DOHH2 (cell line): ENCODE measurements at regions not wholly inside any gene's neighbourhood (a gene's known extent, or its start where the extent isn't known, plus 50 kb on each side); places are given as distances from the start of the nearest gene placed in this dataset.

Experiments used
- H3F3A ChIP-seq: fragments of 200-600 bp; sonication (generic), shearing (Covaris generic); 2 replicates; pipeline ENCODE4 v1.6.0; 2016; ENCODE audit warnings: antibody characterized with exemption, mild to moderate bottlenecking; ENCODE audit not compliant: control insufficient read depth, insufficient read depth
- H3K27ac ChIP-seq: fragments of 200-600 bp; sonication (generic); 2 replicates; pipeline ENCODE4 v1.5.1; 2014; ENCODE audit warnings: low read depth, mild to moderate bottlenecking, low read length, moderate library complexity
- H3K27me3 ChIP-seq: fragments of 200-600 bp; sonication (generic); 2 replicates; pipeline ENCODE4 v1.6.1; 2014; ENCODE audit warnings: mild to moderate bottlenecking, low read length, mixed read lengths; ENCODE audit not compliant: control insufficient read depth
- H3K36me3 ChIP-seq: fragments of 200-600 bp; sonication (generic); 2 replicates; pipeline ENCODE4 v1.6.1; 2014; ENCODE audit warnings: mild to moderate bottlenecking, low read length, moderate library complexity, mixed read lengths; ENCODE audit not compliant: control insufficient read depth
- H3K4me1 ChIP-seq: fragments of 200-600 bp; sonication (generic); 2 replicates; pipeline ENCODE4 v1.6.1; 2014; ENCODE audit warnings: mild to moderate bottlenecking, low read length, mixed read lengths; ENCODE audit not compliant: control insufficient read depth
- H3K4me2 ChIP-seq: fragments of 200-600 bp; sonication (generic); 2 replicates; pipeline ENCODE4 v1.6.0; 2014; ENCODE audit warnings: mild to moderate bottlenecking, low read length, moderate library complexity
- H3K4me3 ChIP-seq: fragments of 200-600 bp; sonication (generic); 2 replicates; pipeline ENCODE4 v1.5.1; 2014; ENCODE audit warnings: mild to moderate bottlenecking, low read length, mixed read lengths
- H3K79me2 ChIP-seq: fragments of 200-600 bp; sonication (generic); 2 replicates; pipeline ENCODE4 v1.6.1; 2014; ENCODE audit warnings: mild to moderate bottlenecking, low read length, mixed read lengths; ENCODE audit not compliant: control insufficient read depth
- H3K9me2 ChIP-seq: fragments of 200-600 bp; sonication (generic); replicated peaks from 2 replicates; pipeline ENCODE4 v1.6.1; 2014; ENCODE audit warnings: mild to moderate bottlenecking, low read length, mixed read lengths; ENCODE audit not compliant: control insufficient read depth
- H3K9me3 ChIP-seq: fragments of 200-600 bp; sonication (generic); 2 replicates; pipeline ENCODE4 v1.6.1; 2014; ENCODE audit warnings: antibody characterized with exemption, low read length, mixed read lengths; ENCODE audit not compliant: control insufficient read depth, insufficient read depth
- H4K20me1 ChIP-seq: fragments of 200-600 bp; sonication (generic); 2 replicates; pipeline ENCODE4 v1.6.0; 2014; ENCODE audit warnings: low read depth, mild to moderate bottlenecking, antibody characterized with exemption, low read length, moderate library complexity; ENCODE audit not compliant: control insufficient read depth, insufficient read depth
- CTCF ChIP-seq: fragments of 200-600 bp; sonication (generic); IDR thresholded peaks from one replicate; pipeline ENCODE4 v1.5.1; 2014; ENCODE audit warnings: antibody characterized with exemption, mild to moderate bottlenecking, low read depth, low read length; ENCODE audit not compliant: poor library complexity, severe bottlenecking
- EZH2phosphoT487 ChIP-seq: fragments of 200-600 bp; sonication (generic); IDR thresholded peaks from 2 replicates; pipeline ENCODE4 v1.6.1; 2017; ENCODE audit warnings: borderline replicate concordance, mild to moderate bottlenecking, antibody characterized with exemption, low read length, moderate library complexity, mixed read lengths

DNA sequence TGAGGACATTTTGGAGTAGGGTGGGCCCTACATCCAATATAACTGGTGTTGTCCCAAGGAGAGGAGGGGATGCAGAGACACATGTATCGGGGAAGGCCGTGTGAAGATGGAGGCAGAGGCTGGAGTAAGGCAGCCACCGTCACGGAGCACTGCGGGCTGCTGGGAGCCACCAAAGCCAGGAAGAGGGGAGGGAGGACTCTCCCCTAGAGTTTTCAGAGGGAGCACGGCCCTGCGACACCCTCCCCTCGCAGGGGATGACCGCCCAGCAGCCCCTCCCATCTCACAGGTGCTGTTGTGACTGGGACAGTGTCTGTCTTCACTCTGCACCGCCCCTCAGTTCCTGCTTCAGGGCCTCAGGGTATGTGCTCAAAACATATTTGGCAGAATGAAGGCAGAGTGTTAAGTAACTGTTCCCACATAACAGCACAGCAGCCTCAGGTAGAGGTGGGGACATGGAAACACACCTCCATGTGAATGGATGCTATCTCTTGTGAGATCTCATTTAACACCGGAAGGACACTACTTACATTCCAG lies 82.2 kb downstream of the RBFOX3 start:
- no peak overlapping the region for H3K4me2 ChIP-seq
- H3K27me3 ChIP-seq = no peaks in the 10 kb centered on the region; the same call in 1 of the 2 replicates
- H3K79me2 ChIP-seq = no peaks in the 10 kb centered on the region

DNA sequence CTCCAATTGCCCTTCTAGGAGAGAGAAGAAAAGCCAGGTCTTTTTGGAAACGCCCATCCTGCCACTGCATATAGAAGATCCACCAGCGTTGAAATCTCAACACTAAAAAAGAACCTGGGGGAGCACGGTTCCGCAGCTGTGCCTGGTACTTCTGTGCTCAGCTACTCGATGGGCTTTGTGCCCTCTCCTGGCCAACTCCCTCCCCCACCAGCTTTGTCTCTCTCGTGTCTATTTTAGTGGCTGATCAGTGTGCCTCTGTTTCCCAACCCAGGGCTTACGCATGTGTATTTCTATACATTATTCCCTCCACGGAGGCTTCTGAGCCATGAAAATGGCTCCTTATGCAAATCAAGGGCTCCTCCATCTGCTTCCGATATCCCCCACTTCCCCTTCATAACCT lies 83.5 kb downstream of the RBFOX3 start:
- Histone ChIP-seq H3K9me2 (no peaks in the 10 kb centered on the region), H3K4me3 (no peak overlapping the region), H3F3A (no peaks in the 10 kb centered on the region), H3K27ac (no peak overlapping the region), H3K79me2 (no peaks in the 10 kb centered on the region), H3K27me3 (no peaks in the 10 kb centered on the region; the same call in 1 of the 2 replicates), H3K4me1 (no peaks in the 10 kb centered on the region; the same call in 1 of the 2 replicates), H3K9me3 (no peaks in the 10 kb centered on the region), H3K4me2 (no peak overlapping the region), H3K36me3 (no peaks in the 10 kb centered on the region), H4K20me1 (no peaks in the 10 kb centered on the region)
- no peak for TF ChIP-seq EZH2phosphoT487
- TF ChIP-seq CTCF = no peak

More for the DNA sequence above, 82.2 kb downstream of the RBFOX3 start:
- Histone ChIP-seq H3K36me3 (no peaks in the 10 kb centered on the region), H3K4me3 (no peak overlapping the region), H3K4me1 (no peaks in the 10 kb centered on the region; the same call in 1 of the 2 replicates), H3K27ac (no peak overlapping the region), H4K20me1 (no peaks in the 10 kb centered on the region), H3K9me3 (no peaks in the 10 kb centered on the region), H3K9me2 (no peaks in the 10 kb centered on the region), H3F3A (no peaks in the 10 kb centered on the region)
- no peak for TF ChIP-seq CTCF
- no peak for TF ChIP-seq EZH2phosphoT487

DNA sequence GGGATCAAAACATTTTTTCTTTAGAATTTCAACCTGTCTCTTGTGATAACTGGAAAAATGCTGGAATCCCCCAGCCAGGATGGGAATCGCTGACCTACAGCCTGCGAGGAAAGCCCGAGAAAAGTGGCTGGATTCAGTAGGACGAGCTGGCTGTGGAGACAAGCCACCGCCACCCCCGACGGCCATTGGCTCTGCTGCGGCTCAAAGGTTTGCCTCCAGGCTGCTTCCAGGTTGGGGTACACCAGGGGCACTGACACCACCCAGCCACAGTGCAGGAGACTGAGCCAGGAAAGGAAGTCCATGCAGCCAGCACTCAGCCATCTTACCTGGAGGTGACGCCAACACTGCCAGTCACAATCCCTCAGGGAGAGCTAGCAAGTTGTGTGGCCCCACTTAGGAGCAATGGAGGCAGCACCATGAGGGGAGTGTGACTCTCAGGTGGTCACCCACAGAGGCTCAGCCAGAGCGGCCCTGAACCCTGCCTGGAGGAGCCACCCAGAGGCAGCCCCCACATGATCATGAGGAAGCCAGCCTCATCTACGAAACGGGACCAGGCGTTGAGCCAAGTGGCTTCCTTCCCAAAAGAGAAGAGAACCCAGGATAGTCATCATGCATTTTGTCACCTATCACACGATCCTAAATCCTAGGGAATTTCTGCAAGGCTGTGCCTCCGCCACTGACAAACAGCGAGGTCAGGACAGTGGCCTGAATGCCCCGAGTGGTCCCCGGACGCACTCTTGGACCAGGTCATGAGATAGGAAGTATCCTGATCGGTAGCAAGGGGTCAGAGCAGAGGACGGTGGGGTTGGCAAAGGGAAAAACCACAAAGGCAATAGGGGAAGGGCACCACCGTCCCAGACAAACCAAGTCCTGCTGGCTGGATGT lies 84.8 kb downstream of the RBFOX3 start:
- Histone ChIP-seq H3K4me2 (no peak overlapping the region), H3K79me2 (no peaks in the 10 kb centered on the region), H3K9me3 (no peaks in the 10 kb centered on the region), H3K27me3 (no peaks in the 10 kb centered on the region; the same call in 1 of the 2 replicates), H3K9me2 (no peaks in the 10 kb centered on the region), H3K27ac (no peak overlapping the region), H4K20me1 (no peaks in the 10 kb centered on the region), H3K4me3 (no peak overlapping the region), H3K36me3 (no peaks in the 10 kb centered on the region), H3K4me1 (no peaks in the 10 kb centered on the region; the same call in 1 of the 2 replicates), H3F3A (no peaks in the 10 kb centered on the region)
- no peak for TF ChIP-seq CTCF
- TF ChIP-seq EZH2phosphoT487 = no peak
